ENCODE measurements at regions not wholly inside any gene's neighbourhood (a gene's known extent, or its start where the extent isn't known, plus 50 kb on each side); places are given as distances from the start of the nearest gene placed in this dataset.

DNA sequence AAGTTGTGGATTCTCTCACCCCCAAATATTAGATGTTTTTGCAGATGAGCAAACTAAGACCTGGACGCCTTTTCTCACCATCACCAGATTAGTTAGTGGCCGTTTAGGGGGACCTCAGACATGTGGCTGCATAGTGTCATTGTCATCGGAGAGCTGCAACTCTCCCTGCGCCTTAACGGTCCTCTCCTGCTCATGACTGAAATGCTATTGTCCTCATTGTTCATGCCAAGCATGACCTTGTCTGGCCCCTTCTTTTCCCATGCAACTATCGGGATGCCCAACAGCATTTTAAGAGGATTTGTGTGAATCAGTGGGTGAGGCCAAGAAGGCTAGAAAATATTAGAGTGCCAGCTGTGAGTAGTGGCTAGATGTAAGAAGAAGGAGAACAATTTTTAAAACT is 174.2 kb downstream of the SOCS6 start:
- no peak overlapping the region for H2AFZ ChIP-seq (replicated peaks)
- H4K20me1 ChIP-seq (ENCODE audit: low read depth) = no peaks in the 10 kb centered on the region
- no peak overlapping the region for H3K4me3 ChIP-seq
- no peaks in the 10 kb centered on the region for H3K9me3 ChIP-seq (ENCODE audit: low read depth)
- H3K79me2 ChIP-seq (ENCODE audit: low read depth) = no peaks in the 10 kb centered on the region
- peaks cover 10% of the 10 kb centered on the region for H3K4me1 Mint-ChIP-seq
- DNase-seq (ENCODE audit: low spot score) = no peak
- TF ChIP-seq EZH2phosphoT487 (IDR thresholded peaks at IDR 0.05) (no peak), EZH2 (IDR thresholded peaks at IDR 0.05) (no peak)
- TF ChIP-seq, protein P1, sequence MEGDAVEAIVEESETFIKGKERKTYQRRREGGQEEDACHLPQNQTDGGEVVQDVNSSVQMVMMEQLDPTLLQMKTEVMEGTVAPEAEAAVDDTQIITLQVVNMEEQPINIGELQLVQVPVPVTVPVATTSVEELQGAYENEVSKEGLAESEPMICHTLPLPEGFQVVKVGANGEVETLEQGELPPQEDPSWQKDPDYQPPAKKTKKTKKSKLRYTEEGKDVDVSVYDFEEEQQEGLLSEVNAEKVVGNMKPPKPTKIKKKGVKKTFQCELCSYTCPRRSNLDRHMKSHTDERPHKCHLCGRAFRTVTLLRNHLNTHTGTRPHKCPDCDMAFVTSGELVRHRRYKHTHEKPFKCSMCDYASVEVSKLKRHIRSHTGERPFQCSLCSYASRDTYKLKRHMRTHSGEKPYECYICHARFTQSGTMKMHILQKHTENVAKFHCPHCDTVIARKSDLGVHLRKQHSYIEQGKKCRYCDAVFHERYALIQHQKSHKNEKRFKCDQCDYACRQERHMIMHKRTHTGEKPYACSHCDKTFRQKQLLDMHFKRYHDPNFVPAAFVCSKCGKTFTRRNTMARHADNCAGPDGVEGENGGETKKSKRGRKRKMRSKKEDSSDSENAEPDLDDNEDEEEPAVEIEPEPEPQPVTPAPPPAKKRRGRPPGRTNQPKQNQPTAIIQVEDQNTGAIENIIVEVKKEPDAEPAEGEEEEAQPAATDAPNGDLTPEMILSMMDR (IDR thresholded peaks at IDR 0.05) = no peak
- no peaks in the 10 kb centered on the region for H3K9me3 Mint-ChIP-seq
- no peak overlapping the region for H3K27ac ChIP-seq
- H3K36me3 ChIP-seq = no peaks in the 10 kb centered on the region
- H3K27me3 Mint-ChIP-seq (ENCODE audit: insufficient read depth, low read depth) = no peaks in the 10 kb centered on the region
- peaks cover 7% of the 10 kb centered on the region for H3F3A ChIP-seq (ENCODE audit: low read depth)
- H3K4me2 ChIP-seq = no peak overlapping the region
- no peaks in the 10 kb centered on the region for H3K27me3 ChIP-seq
- no peaks in the 10 kb centered on the region for H3K36me3 Mint-ChIP-seq
- H3K9ac ChIP-seq = no peak overlapping the region
- H3K4me1 ChIP-seq = no peaks in the 10 kb centered on the region
- H3K4me3 Mint-ChIP-seq = no peak overlapping the region
- H3K27ac Mint-ChIP-seq = no peak overlapping the region

DNA sequence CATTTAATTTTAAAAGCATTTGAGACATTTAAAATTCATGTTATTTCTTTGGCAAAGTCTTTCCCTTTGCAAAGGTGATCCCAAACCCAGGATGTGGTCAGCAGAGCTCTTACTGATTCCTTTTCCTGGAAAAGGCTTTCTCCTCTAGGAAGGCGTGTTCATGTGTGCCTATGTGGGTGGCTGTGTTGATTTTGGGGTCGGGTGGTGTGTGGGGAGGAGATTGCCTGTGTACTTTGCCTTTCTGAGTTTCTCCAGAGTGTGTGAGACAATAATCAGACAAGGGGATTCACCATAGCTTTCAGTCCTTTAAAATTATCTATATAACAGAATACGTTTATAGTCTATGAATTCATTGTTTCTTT is 173.2 kb downstream of the SOCS6 start:
- H3K36me3 ChIP-seq = no peaks in the 10 kb centered on the region
- Mint-ChIP-seq H3K9me3 (no peaks in the 10 kb centered on the region), H3K4me1 (peaks cover 10% of the 10 kb centered on the region), H3K36me3 (no peaks in the 10 kb centered on the region), H3K27ac (no peak overlapping the region), H3K4me3 (no peak overlapping the region), H3K27me3 (ENCODE audit: insufficient read depth, low read depth) (no peaks in the 10 kb centered on the region)
- no peaks in the 10 kb centered on the region for H3K9me3 ChIP-seq (ENCODE audit: low read depth)
- H3K4me3 ChIP-seq = no peak overlapping the region
- no peak overlapping the region for H3K9ac ChIP-seq
- TF ChIP-seq EZH2phosphoT487 (IDR thresholded peaks at IDR 0.05) (no peak), EZH2 (IDR thresholded peaks at IDR 0.05) (no peak)
- TF ChIP-seq, protein P1 (IDR thresholded peaks at IDR 0.05) = no peak
- H4K20me1 ChIP-seq (ENCODE audit: low read depth) = no peaks in the 10 kb centered on the region
- H3K79me2 ChIP-seq (ENCODE audit: low read depth) = no peaks in the 10 kb centered on the region
- H3F3A ChIP-seq (ENCODE audit: low read depth) = peaks cover 7% of the 10 kb centered on the region
- H3K4me1 ChIP-seq = no peaks in the 10 kb centered on the region
- no peak overlapping the region for H3K4me2 ChIP-seq
- H3K27me3 ChIP-seq = no peaks in the 10 kb centered on the region
- no peak overlapping the region for H2AFZ ChIP-seq (replicated peaks)
- no peak overlapping the region for H3K27ac ChIP-seq
- DNase-seq (ENCODE audit: low spot score) = no peak

DNA sequence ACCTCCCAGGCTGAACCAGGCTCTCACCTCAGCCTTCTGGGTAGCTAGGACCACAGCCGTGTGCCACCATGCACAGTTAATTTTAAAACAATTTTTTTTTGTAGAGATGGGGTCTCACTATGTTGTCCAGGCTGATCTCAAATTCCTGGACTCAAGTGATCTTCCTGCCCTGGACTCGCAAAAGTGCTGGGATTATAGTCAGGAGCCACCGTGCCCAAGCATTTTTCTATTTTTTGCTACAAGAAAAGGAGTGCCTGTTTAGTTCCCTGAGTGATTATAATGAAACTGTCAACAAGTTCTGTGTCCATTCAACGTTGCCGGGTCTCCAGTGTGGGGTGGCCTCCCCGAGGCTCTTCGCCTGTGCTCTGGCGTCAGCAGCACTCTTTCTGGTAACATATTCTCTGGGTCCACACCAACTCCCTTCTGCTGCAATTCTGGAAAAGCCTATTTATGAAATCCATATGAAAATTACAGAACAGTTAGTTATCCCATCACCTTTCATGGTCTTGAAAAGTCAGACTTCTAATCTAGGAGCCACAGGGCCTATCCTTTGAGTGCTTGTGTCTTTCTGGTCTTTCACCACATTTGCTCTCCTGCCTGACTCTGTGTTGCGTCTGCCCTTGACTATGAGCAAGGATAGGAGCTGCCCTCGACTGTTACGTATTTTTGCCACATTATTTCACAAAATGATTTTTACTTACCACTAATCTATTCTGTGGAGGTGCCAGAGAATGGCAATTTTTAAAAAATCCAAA is 172.7 kb downstream of the SOCS6 start:
- H3K4me3 ChIP-seq = no peak overlapping the region
- no peak overlapping the region for H2AFZ ChIP-seq (replicated peaks)
- H3K79me2 ChIP-seq (ENCODE audit: low read depth) = no peaks in the 10 kb centered on the region
- no peaks in the 10 kb centered on the region for H3K27me3 ChIP-seq
- H3K9ac ChIP-seq = no peak overlapping the region
- H3K27me3 Mint-ChIP-seq (ENCODE audit: insufficient read depth, low read depth) = no peaks in the 10 kb centered on the region
- no peak for DNase-seq (ENCODE audit: low spot score)
- no peaks in the 10 kb centered on the region for H3K36me3 ChIP-seq
- TF ChIP-seq EZH2phosphoT487 (IDR thresholded peaks at IDR 0.05) = no peak
- TF ChIP-seq EZH2 (IDR thresholded peaks at IDR 0.05) = no peak
- TF ChIP-seq, protein P1 (IDR thresholded peaks at IDR 0.05) = no peak
- no peaks in the 10 kb centered on the region for H3K4me1 ChIP-seq
- no peaks in the 10 kb centered on the region for H3K9me3 ChIP-seq (ENCODE audit: low read depth)
- no peaks in the 10 kb centered on the region for H3K36me3 Mint-ChIP-seq
- no peak overlapping the region for H3K4me3 Mint-ChIP-seq
- H4K20me1 ChIP-seq (ENCODE audit: low read depth) = no peaks in the 10 kb centered on the region
- no peak overlapping the region for H3K4me2 ChIP-seq
- H3K27ac Mint-ChIP-seq = no peak overlapping the region
- no peak overlapping the region for H3K27ac ChIP-seq
- peaks cover 7% of the 10 kb centered on the region for H3F3A ChIP-seq (ENCODE audit: low read depth)
- no peaks in the 10 kb centered on the region for H3K9me3 Mint-ChIP-seq
- H3K4me1 Mint-ChIP-seq = peaks cover 10% of the 10 kb centered on the region
